Epithelial cell of proximal tubule (primary cell): ENCODE measurements at regions not wholly inside any gene's neighbourhood (a gene's known extent, or its start where the extent isn't known, plus 50 kb on each side); places are given as distances from the start of the nearest gene placed in this dataset.

Experiments
- DNase-seq: peaks from one replicate; pipeline ENCODE4 v3.0.0-alpha.2; 2011; ENCODE audit warnings: low read depth
- H3K4me3 ChIP-seq: 2 replicates; pipeline ENCODE4 v1.5.1; 2011; ENCODE audit warnings: low read depth, mild to moderate bottlenecking, low read length
- TF ChIP-seq, protein P1 (sequence below): conservative IDR thresholded peaks from 2 replicates; pipeline ENCODE4 v1.5.1; 2012; ENCODE audit warnings: low read depth, mild to moderate bottlenecking, low read length

DNA sequence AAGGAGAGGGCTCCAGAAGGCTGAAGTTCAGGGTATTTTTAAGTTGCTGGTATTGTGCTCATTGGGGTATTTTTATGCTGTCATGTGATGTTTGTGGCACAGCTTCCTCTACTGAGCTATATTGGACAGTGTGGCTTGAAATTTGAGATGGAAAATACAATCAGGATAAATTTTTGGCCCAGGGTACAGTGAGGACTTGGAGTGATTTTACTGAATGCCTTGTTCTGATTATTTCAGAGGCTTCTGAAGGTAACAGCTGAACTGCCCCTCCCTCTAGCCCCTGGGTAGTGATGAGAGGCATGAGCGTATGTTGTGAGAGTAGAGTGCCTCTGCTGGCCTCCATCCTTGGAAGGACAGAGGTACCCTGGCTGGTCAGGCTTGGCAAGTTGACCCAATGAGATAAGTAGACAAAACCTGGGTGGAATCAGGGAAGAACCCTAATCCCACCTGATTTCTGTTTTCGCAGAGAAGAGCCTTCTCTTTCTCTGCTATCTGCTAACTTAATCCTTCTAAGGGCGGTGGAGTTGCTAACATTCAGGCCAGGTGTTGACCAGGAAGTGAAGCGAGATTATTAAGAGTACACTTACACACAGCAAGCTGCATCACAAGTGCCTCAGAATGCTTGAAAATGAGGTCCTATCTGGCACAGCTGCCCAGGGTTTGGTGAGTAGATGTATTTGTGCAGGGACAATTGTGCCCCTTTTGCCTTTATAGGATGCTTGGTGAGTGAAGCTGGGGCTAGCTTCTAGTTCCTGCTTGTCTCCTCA is 98.1 kb upstream of the CLSTN2 start:
- TF ChIP-seq, protein P1, sequence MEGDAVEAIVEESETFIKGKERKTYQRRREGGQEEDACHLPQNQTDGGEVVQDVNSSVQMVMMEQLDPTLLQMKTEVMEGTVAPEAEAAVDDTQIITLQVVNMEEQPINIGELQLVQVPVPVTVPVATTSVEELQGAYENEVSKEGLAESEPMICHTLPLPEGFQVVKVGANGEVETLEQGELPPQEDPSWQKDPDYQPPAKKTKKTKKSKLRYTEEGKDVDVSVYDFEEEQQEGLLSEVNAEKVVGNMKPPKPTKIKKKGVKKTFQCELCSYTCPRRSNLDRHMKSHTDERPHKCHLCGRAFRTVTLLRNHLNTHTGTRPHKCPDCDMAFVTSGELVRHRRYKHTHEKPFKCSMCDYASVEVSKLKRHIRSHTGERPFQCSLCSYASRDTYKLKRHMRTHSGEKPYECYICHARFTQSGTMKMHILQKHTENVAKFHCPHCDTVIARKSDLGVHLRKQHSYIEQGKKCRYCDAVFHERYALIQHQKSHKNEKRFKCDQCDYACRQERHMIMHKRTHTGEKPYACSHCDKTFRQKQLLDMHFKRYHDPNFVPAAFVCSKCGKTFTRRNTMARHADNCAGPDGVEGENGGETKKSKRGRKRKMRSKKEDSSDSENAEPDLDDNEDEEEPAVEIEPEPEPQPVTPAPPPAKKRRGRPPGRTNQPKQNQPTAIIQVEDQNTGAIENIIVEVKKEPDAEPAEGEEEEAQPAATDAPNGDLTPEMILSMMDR = no peak
- H3K4me3 ChIP-seq = no peak overlapping the region
- no peak for DNase-seq

DNA sequence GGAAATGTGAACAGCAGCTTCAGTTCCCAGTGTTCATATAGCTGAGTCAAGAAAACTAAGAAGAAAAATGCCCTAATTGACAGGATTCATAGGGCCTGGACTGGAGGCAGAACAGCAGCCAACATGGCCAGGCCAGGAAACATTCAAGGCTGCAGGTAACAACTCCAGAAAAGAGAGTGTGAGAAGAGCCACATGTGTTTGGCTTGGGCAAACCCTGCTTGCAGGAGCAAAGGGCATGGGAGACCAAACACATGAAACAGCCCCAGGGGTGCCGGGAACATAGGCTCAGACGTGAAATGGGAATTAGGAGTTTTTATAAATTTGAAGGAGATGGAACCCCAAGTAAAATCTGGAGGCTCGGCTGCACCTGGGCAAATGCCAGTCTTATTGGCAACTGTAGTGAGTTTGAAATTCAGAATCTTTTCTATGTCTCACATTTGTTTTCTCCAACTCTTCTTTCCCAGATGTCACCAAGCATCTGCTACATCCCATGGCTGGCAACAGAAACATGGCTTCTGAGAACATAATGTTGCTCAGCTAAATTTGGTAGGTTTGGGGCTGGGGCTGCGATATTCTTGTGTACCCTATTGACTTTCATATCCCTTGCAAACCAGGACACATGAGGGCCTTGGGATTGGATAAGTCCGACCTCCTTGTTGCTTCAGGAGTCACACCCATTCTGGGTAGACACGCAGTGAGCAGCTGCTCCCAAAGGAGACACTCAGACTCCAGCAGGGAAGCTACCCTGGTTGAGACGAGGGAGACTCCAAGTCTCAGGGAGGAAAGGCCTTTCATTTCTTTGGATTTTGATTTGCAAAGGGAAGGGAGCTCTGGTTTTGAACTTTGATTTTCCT is 98.9 kb upstream of the CLSTN2 start:
- DNase-seq = no peak
- H3K4me3 ChIP-seq = no peak overlapping the region
- TF ChIP-seq, protein P1 = no peak

DNA sequence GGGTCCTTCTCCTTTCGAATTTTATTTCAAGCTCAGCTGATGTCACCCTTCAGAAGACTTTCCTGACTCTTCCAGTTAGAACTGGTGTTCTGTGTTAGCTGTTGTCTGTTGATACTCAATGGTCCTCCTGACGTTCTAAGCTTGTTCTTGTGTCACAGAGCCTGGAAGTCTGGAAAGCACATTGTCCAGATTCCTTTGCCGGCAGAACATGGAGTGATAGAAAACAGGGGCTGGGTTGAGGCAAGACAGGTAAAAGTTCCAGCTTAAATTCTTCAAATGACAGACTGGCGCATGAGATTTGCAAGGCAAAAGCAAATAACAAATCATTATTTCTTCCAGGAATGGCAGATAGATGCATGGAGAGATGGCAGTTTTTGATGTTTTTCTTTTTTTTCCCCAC is 102.0 kb upstream of the CLSTN2 start:
- no peak for DNase-seq
- TF ChIP-seq, protein P1 = no peak

DNA sequence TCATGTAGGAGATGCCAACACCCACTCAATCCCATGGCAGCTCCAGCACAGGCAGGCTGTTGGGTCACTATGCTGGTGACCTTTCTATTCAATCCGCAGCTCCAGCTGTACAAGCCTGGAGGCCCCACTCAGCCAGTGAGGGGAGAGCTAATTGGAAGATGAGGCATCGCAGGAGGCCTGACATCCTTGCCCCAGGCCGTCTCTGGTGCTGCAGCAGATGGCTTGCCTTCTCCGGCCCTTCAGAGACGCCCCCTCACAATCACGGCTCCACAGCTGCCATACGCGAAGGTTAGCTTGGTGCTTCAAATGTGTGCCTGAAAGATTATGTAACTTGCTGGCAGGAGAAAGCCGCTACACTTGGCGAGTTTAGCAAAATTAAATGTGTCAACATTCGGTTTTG is 104.2 kb upstream of the CLSTN2 start:
- no peak for DNase-seq
- TF ChIP-seq, protein P1 = no peak
- no peak overlapping the region for H3K4me3 ChIP-seq

More for the DNA sequence above, 102.0 kb upstream of the CLSTN2 start:
- H3K4me3 ChIP-seq = no peak overlapping the region

DNA sequence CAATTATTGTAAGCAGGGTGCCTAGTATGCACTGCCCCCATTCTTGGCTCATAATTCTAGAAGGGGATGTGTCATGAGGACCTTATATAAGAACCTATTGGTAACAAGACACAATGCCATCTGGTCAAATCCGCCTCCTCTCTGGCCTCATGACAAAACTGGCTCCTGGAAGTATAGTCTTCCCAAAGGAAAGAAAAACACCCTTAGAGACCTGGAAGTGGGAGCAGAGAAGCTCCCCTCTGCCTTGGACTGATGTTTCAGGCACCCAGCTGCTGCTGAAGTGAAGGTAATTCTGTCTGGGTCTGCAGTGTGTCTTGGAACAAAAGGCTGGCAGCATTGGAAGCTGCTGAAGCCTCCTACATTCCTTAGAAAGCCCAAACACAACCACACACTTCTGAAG is 107.2 kb upstream of the CLSTN2 start:
- TF ChIP-seq, protein P1 = no peak
- no peak for DNase-seq
- no peak overlapping the region for H3K4me3 ChIP-seq

DNA sequence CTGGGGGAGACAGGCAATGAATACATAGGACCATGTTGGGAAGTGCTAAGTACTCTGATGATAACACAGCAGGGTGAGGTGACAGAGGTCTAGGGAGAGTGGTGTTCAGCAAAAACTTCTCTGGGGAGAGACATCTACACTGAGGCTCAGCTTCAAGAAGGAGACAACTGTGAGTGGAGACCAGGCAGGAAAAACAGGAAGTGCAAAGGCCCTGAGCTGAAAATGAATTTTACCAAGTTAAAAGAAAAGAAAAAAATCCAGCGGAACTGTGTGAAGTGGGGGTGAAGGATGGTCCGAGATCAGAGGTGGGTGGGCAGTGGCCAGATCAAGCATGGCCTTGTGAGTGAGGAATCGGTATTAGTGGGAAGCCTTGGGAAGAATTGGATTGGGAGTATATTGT is 110.1 kb upstream of the CLSTN2 start:
- TF ChIP-seq, protein P1 = no peak
- no peak overlapping the region for H3K4me3 ChIP-seq
- DNase-seq = no peak
